AG04449 (cell line): ENCODE measurements at regions not wholly inside any gene's neighbourhood (a gene's known extent, or its start where the extent isn't known, plus 50 kb on each side); places are given as distances from the start of the nearest gene placed in this dataset.
"Not testable (repeated sequence)": the region's sequence is repeated elsewhere in the genome, so short reads cannot be mapped to it uniquely, and the experiment has no call there.

Experiments used
- CTCF ChIA-PET: fragments of 350-600 bp; formaldehyde crosslinking; extraction: SDS; loops from one replicate; lab custom pipeline; 2021; ENCODE audit warnings: antibody characterized with exemption; lab: Yijun Ruan, JAX
- POLR2A ChIA-PET: fragments of 400-600, 350-600 bp; formaldehyde crosslinking; extraction: SDS; loops from one replicate; lab custom pipeline; 2020; ENCODE audit warnings: antibody characterized with exemption, inconsistent platforms; lab: Yijun Ruan, JAX
- DNase-seq: peaks from one replicate; pipeline ENCODE4 v3.0.0-alpha.2; 2010; ENCODE audit warnings: low read depth, low spot score
- H3K4me3 ChIP-seq: 2 replicates; pipeline ENCODE4 v1.5.1; 2011; ENCODE audit warnings: low read depth, mild to moderate bottlenecking, control low read depth, low read length
- TF ChIP-seq, protein P1 (sequence below): IDR thresholded peaks from one replicate; pipeline ENCODE4 v1.5.1; 2011; ENCODE audit warnings: mild to moderate bottlenecking, moderate library complexity, low read length, control low read depth, inconsistent platforms; ENCODE audit not compliant: insufficient read depth; ENCODE audit errors: missing control alignments

- CTCF ChIA-PET = no interaction called here
Measured at GRCh38 chr2:152255918-152256317, 79.1 kb upstream of the FMNL2 start.

GRCh38 chr2:152260939-152261338, 74.0 kb upstream of the FMNL2 start:
- TF ChIP-seq, protein P1, sequence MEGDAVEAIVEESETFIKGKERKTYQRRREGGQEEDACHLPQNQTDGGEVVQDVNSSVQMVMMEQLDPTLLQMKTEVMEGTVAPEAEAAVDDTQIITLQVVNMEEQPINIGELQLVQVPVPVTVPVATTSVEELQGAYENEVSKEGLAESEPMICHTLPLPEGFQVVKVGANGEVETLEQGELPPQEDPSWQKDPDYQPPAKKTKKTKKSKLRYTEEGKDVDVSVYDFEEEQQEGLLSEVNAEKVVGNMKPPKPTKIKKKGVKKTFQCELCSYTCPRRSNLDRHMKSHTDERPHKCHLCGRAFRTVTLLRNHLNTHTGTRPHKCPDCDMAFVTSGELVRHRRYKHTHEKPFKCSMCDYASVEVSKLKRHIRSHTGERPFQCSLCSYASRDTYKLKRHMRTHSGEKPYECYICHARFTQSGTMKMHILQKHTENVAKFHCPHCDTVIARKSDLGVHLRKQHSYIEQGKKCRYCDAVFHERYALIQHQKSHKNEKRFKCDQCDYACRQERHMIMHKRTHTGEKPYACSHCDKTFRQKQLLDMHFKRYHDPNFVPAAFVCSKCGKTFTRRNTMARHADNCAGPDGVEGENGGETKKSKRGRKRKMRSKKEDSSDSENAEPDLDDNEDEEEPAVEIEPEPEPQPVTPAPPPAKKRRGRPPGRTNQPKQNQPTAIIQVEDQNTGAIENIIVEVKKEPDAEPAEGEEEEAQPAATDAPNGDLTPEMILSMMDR = no peak
- ChIA-PET CTCF (interaction anchor here (1.3 kb wide), 1 partner anchor 369 kb away, joined by 5 read pairs; no protein-coding TSS in a partner anchor), POLR2A (no interaction called here)
- DNase-seq = no peak
- no peak overlapping the region for H3K4me3 ChIP-seq

More at GRCh38 chr2:152255918-152256317, 79.1 kb upstream of the FMNL2 start:
- no peak for DNase-seq
- TF ChIP-seq, protein P1 = no peak
- H3K4me3 ChIP-seq = no peak overlapping the region
- POLR2A ChIA-PET = no interaction called here

- ChIA-PET CTCF (no interaction called here), POLR2A (no interaction called here)
- no peak for DNase-seq
- TF ChIP-seq, protein P1 = no peak
- no peak overlapping the region for H3K4me3 ChIP-seq
Measured at GRCh38 chr2:152263911-152264310, 71.1 kb upstream of the FMNL2 start.

DNA sequence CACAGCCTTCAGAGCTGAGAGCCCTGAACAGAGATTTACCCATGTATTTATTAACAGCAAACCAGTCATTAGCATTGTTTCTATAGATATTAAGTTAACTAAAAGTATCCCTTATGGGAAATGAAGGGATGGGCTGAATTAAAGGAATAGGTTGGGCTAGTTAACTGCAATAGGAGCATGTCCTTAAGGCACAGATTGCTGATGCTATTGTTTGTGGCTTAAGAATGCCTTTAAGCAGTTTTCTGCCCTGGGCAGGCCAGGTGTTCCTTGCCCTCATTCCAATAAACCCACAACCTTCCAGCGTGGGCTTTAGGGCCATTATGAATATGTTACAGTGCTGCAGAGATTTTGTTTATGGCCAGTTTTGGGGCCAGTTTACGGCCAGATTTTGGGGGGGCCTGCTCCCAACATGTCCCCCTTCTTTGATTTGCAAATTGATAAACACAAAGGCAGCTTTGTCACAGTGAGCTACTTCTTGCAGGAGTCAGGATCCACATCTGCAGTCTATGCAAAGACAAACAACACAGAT, 61.2 kb upstream of the FMNL2 start:
- POLR2A ChIA-PET, DNase-seq, H3K4me3 ChIP-seq, CTCF ChIA-PET: not testable (repeated sequence)

DNA sequence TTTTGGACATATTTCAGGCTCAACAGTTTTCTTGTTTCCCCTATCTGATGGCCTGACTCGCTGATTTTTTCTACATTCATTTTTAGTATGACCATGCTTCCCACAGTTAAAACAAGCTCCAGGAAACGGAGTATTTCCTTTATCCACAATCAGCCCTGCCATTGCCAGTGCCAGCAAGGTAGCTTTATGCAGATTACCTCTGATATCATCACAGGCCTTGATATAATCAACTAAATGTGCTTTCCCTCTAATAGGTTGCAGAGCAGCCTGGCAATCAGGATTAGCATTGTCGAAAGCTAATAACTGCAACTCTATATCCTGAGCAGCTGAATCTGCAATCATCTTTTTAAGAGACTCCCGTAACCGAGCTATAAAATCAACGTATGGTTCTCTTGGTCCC, 57.1 kb upstream of the FMNL2 start:
- POLR2A ChIA-PET, CTCF ChIA-PET, DNase-seq, H3K4me3 ChIP-seq: not testable (repeated sequence)

- TF ChIP-seq, protein P1 = no peak
- no peak for DNase-seq
- ChIA-PET POLR2A (no interaction called here), CTCF (no interaction called here)
- H3K4me3 ChIP-seq = no peak overlapping the region
Measured at GRCh38 chr2:152278526-152278925, 56.4 kb upstream of the FMNL2 start.

GRCh38 chr2:152279367-152279766, 55.6 kb upstream of the FMNL2 start:
- CTCF ChIA-PET, H3K4me3 ChIP-seq, POLR2A ChIA-PET, DNase-seq: not testable (repeated sequence)

DNA sequence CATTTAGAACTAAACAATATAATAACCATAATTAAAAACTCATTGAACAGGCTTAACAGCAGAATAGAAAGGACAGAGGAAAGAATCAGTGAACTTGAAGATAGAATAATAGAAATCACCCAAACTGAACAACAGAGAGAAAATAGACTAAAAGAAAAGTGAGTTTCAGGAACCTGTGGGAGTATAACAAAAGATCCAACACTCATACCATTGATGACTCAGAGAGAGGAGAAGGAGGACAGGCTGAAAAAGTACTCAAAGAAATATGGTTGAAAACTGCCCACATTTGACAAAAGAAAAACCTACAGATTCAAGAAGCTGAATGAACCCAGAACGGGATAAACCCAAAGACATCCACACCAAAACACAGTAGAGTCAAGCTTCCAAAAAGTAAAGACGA, 54.2 kb upstream of the FMNL2 start:
- POLR2A ChIA-PET = no interaction called here
- H3K4me3 ChIP-seq = no peak overlapping the region
- TF ChIP-seq, protein P1 = no peak
- no peak for DNase-seq
- CTCF ChIA-PET = no interaction called here
